HCT116 (cell line): ENCODE measurements at regions not wholly inside any gene's neighbourhood (a gene's known extent, or its start where the extent isn't known, plus 50 kb on each side); places are given as distances from the start of the nearest gene placed in this dataset.

ENCODE experiments used
- ATAC-seq: fragments of 200-7000 bp; cut with Tn5 transposase; 2 replicates; pipeline ENCODE4 v1.9.1; 2020; ENCODE audit warnings: mild to moderate bottlenecking, moderate library complexity
- BruUV-seq: library from RNA; stranded (reverse); fragments of 400-500 nt; replicated peaks from 2 replicates; lab custom pipeline; 2021; lab: Mats Ljungman, UMichigan
- CTCF ChIA-PET: fragments of 300-600 bp; sonication (Branson Sonifier 250); formaldehyde crosslinking; loops from one replicate; lab custom pipeline; 2021; ENCODE audit warnings: antibody characterized with exemption; lab: Charles Lee
- POLR2A ChIA-PET: fragments of 300-600, 350-600 bp; sonication (Branson Sonifier 250); formaldehyde crosslinking; loops from one replicate; lab custom pipeline; 2021; ENCODE audit warnings: antibody characterized with exemption; lab: Charles Lee
- RAD21 ChIA-PET, 2 experiments: fragments of 300-600 bp; sonication (Branson Sonifier 250); formaldehyde crosslinking; loops; one replicate each; lab custom pipeline; 2023; ENCODE audit warnings: low total read pairs in 2 of 2; ENCODE audit not compliant: uncharacterized antibody in 2 of 2, unreplicated experiment in 2 of 2, low non-redundant PET in 1 of 2; lab: Charles Lee
- DNase-seq: peaks from one replicate; pipeline ENCODE4 v3.0.0-alpha.2; 2010; ENCODE audit warnings: low read depth, low spot score
- H2AFZ ChIP-seq: fragments of 200-600 bp; shearing (Covaris generic), sonication (generic); 2 replicates; pipeline ENCODE4 v1.6.1; 2017; ENCODE audit warnings: low read depth, mixed run types, mixed read lengths, antibody characterized with exemption, low read length; ENCODE audit not compliant: poor library complexity, severe bottlenecking
- H3K27ac ChIP-seq: 2 replicates; pipeline ENCODE4 v1.5.1; 2012; ENCODE audit warnings: low read depth, low read length
- H3K27me3 ChIP-seq: fragments of 200-600 bp; sonication (generic); 2 replicates; pipeline ENCODE4 v1.6.1; 2016; ENCODE audit warnings: mixed run types, low read length, mixed read lengths; ENCODE audit not compliant: insufficient read depth
- H3K36me3 ChIP-seq, 2 experiments: fragments of 200-500 bp in 1 of 2; fragments of 200-600 bp in 1 of 2; sonication (Bioruptor generic) in 1 of 2; sonication (generic) in 1 of 2; 2 replicates each; pipeline versions ENCODE4 v1.5.1 to v1.6.1; 2014 to 2016; ENCODE audit warnings: low read length in 2 of 2, inconsistent platforms in 1 of 2, mixed read lengths in 1 of 2, mixed run types in 1 of 2; ENCODE audit not compliant: insufficient read depth in 2 of 2, control insufficient read depth in 1 of 2
- H3K4me1 ChIP-seq, 2 experiments: fragments of 200-600 bp in 1 of 2; sonication (generic) in 1 of 2; 2 replicates each; pipeline versions ENCODE4 v1.5.1 to v1.6.1; 2012 to 2017; ENCODE audit warnings: low read length in 2 of 2, inconsistent platforms in 1 of 2, mild to moderate bottlenecking in 1 of 2, mixed read lengths in 1 of 2, mixed run types in 1 of 2, moderate library complexity in 1 of 2; ENCODE audit not compliant: insufficient read depth in 2 of 2, control insufficient read depth in 1 of 2
- H3K4me2 ChIP-seq: fragments of 200-600 bp; sonication (generic); 2 replicates; pipeline ENCODE4 v1.6.1; 2017; ENCODE audit warnings: mixed run types, low read length, mixed read lengths
- H3K4me3 ChIP-seq, 2 experiments: fragments of 200-600 bp in 1 of 2; sonication (generic) in 1 of 2; replicated peaks in 1 of 2; 2 replicates each; pipeline ENCODE4 v1.5.1; 2011 to 2016; ENCODE audit warnings: low read length in 2 of 2, control low read depth in 1 of 2, low read depth in 1 of 2, mild to moderate bottlenecking in 1 of 2, mixed read lengths in 1 of 2, mixed run types in 1 of 2
- H3K79me2 ChIP-seq: fragments of 200-600 bp; sonication (generic); 2 replicates; pipeline ENCODE4 v1.6.1; 2017; ENCODE audit warnings: mild to moderate bottlenecking, mixed run types, low read length, moderate library complexity, mixed read lengths; ENCODE audit not compliant: insufficient read depth
- H3K9ac ChIP-seq: fragments of 200-600 bp; sonication (generic); 2 replicates; pipeline ENCODE4 v1.6.1; 2016; ENCODE audit warnings: low read length, mixed read lengths
- H3K9me2 ChIP-seq: fragments of 200-600 bp; sonication (generic), shearing (Covaris generic); 2 replicates; pipeline ENCODE4 v1.6.1; 2017; ENCODE audit warnings: mixed run types, mild to moderate bottlenecking, moderate library complexity; ENCODE audit not compliant: insufficient read depth
- H3K9me3 ChIP-seq, 2 experiments: fragments of 200-500 bp in 1 of 2; fragments of 200-600 bp in 1 of 2; sonication (Bioruptor generic) in 1 of 2; sonication (generic) in 1 of 2; 2 replicates each; pipeline ENCODE4 v1.6.1; 2014 to 2017; ENCODE audit warnings: low read length in 2 of 2, mixed read lengths in 2 of 2, inconsistent platforms in 1 of 2, low read depth in 1 of 2, mild to moderate bottlenecking in 1 of 2, mixed run types in 1 of 2, moderate library complexity in 1 of 2; ENCODE audit not compliant: control insufficient read depth in 1 of 2, insufficient read depth in 1 of 2
- H4K20me1 ChIP-seq: fragments of 200-600 bp; sonication (generic), shearing (Covaris generic); 2 replicates; pipeline ENCODE4 v1.6.1; 2017; ENCODE audit warnings: mixed run types, mild to moderate bottlenecking, moderate library complexity; ENCODE audit not compliant: insufficient read depth
- CBX3 ChIP-seq: IDR thresholded peaks from 2 replicates; pipeline ENCODE4 v1.6.1; 2012; ENCODE audit warnings: low read depth
- JUND ChIP-seq: IDR thresholded peaks from 2 replicates; pipeline ENCODE4 v1.6.1; 2012
- RAD21 ChIP-seq: IDR thresholded peaks from 2 replicates; pipeline ENCODE4 v1.6.1; 2012; ENCODE audit warnings: low read depth, mild to moderate bottlenecking
- ZFX ChIP-seq: fragments of 450-650 bp; IDR thresholded peaks from 2 replicates; pipeline ENCODE4 v1.6.1; 2017
- intact Hi-C: fragments of 100-400 bp; cut with micrococcal nuclease; formaldehyde crosslinking; loops from 2 replicates; pipeline ENCODE4 v1.10.0; 2022
- TF ChIP-seq, protein P1 (sequence below), 3 experiments: fragments of 200-600 bp in 1 of 3; sonication (generic) in 1 of 3; IDR thresholded peaks in 2 of 3; conservative IDR thresholded peaks in 1 of 3; 2 replicates each; pipeline ENCODE4 v1.5.1; 2012 to 2017; ENCODE audit warnings: low read depth in 2 of 3, low read length in 2 of 3, antibody characterized with exemption in 1 of 3, borderline replicate concordance in 1 of 3, control low read depth in 1 of 3, mild to moderate bottlenecking in 1 of 3, mixed read lengths in 1 of 3, mixed run types in 1 of 3, moderate library complexity in 1 of 3; ENCODE audit not compliant: insufficient read depth in 1 of 3
- TF ChIP-seq, protein P2 (sequence below): IDR thresholded peaks from 2 replicates; pipeline ENCODE4 v1.6.1; 2012
- TF ChIP-seq, protein P3 (sequence below): IDR thresholded peaks from 2 replicates; pipeline ENCODE4 v1.6.1; 2012; ENCODE audit warnings: low read depth

DNA sequence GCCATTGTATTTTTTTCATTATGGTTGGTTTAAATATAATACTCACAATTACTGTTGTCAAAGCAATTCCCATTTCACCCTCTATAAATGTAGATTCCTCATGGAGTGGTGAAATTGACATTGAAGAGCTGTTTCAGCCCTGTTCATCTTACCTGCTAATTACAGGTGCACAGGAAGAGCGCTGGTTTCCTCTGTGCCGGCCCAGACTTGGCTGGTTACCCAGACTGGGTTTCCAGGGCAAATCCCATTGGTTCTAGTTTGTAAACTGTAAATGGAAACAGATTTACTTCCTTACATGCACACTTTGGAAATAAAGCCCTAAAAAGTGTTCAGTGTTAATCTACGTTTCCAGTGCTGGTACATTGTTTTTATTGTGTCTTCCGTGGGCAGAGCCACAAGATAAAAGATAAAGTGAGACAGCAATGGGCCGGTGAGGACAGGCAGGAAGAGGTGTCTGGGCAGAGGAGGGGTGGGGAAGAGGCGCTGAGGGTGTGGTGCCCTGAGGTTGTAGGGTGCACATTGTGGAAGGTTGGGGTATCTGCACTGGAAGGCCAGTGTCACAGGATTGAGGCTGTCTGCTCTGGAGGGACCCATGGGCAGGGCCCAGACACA lies 71.6 kb upstream of the ZPBP start:
- Histone ChIP-seq H4K20me1 (no peaks in the 10 kb centered on the region), H3K4me2 (no peak overlapping the region), H3K9ac (no peak overlapping the region), H3K27me3 (no peaks in the 10 kb centered on the region), H2AFZ (no peak overlapping the region), H3K9me2 (no peaks in the 10 kb centered on the region), H3K4me3 (no peak overlapping the region), H3K4me1 (no peaks in the 10 kb centered on the region), H3K9me3 (no peaks in the 10 kb centered on the region), H3K79me2 (no peaks in the 10 kb centered on the region), H3K36me3 (no peaks in the 10 kb centered on the region), H3K27ac (no peak overlapping the region)
- ChIA-PET CTCF (no interaction called here), RAD21 (no interaction called here), POLR2A (no interaction called here)
- intact Hi-C loops: no loop called here
- no peak for DNase-seq
- no TSS peak for BruUV-seq
- ATAC-seq: no peak
- TF ChIP-seq RAD21 (no peak), ZFX (no peak), JUND (no peak), CBX3 (no peak)
- TF ChIP-seq, protein P1, sequence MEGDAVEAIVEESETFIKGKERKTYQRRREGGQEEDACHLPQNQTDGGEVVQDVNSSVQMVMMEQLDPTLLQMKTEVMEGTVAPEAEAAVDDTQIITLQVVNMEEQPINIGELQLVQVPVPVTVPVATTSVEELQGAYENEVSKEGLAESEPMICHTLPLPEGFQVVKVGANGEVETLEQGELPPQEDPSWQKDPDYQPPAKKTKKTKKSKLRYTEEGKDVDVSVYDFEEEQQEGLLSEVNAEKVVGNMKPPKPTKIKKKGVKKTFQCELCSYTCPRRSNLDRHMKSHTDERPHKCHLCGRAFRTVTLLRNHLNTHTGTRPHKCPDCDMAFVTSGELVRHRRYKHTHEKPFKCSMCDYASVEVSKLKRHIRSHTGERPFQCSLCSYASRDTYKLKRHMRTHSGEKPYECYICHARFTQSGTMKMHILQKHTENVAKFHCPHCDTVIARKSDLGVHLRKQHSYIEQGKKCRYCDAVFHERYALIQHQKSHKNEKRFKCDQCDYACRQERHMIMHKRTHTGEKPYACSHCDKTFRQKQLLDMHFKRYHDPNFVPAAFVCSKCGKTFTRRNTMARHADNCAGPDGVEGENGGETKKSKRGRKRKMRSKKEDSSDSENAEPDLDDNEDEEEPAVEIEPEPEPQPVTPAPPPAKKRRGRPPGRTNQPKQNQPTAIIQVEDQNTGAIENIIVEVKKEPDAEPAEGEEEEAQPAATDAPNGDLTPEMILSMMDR (IDR thresholded peaks at IDR 0.05 in 2 of 3, conservative IDR thresholded peaks at IDR 0.05 in 1 of 3; ENCODE audit: borderline replicate concordance in 1 of 3, insufficient read depth in 1 of 3, low read depth in 2 of 3, low read length in 2 of 3): no peak
- TF ChIP-seq, protein P2, sequence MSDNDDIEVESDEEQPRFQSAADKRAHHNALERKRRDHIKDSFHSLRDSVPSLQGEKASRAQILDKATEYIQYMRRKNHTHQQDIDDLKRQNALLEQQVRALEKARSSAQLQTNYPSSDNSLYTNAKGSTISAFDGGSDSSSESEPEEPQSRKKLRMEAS: no peak
- TF ChIP-seq, protein P3, sequence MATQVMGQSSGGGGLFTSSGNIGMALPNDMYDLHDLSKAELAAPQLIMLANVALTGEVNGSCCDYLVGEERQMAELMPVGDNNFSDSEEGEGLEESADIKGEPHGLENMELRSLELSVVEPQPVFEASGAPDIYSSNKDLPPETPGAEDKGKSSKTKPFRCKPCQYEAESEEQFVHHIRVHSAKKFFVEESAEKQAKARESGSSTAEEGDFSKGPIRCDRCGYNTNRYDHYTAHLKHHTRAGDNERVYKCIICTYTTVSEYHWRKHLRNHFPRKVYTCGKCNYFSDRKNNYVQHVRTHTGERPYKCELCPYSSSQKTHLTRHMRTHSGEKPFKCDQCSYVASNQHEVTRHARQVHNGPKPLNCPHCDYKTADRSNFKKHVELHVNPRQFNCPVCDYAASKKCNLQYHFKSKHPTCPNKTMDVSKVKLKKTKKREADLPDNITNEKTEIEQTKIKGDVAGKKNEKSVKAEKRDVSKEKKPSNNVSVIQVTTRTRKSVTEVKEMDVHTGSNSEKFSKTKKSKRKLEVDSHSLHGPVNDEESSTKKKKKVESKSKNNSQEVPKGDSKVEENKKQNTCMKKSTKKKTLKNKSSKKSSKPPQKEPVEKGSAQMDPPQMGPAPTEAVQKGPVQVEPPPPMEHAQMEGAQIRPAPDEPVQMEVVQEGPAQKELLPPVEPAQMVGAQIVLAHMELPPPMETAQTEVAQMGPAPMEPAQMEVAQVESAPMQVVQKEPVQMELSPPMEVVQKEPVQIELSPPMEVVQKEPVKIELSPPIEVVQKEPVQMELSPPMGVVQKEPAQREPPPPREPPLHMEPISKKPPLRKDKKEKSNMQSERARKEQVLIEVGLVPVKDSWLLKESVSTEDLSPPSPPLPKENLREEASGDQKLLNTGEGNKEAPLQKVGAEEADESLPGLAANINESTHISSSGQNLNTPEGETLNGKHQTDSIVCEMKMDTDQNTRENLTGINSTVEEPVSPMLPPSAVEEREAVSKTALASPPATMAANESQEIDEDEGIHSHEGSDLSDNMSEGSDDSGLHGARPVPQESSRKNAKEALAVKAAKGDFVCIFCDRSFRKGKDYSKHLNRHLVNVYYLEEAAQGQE: no peak
